DND-41 (cell line): ENCODE measurements at regions not wholly inside any gene's neighbourhood (a gene's known extent, or its start where the extent isn't known, plus 50 kb on each side); places are given as distances from the start of the nearest gene placed in this dataset.

Experiments used
- ATAC-seq: fragments of 200-7000 bp; cut with Tn5 transposase; 3 replicates; pipeline ENCODE4 v1.9.1; 2021; ENCODE audit warnings: low read depth; ENCODE audit not compliant: insufficient read depth
- DNase-seq: peaks from one replicate; pipeline ENCODE4 v3.0.0-alpha.2; 2020
- H2AFZ ChIP-seq: 2 replicates; pipeline ENCODE4 v1.6.0; 2012; ENCODE audit warnings: low read depth, low read length
- H3K27ac ChIP-seq: 2 replicates; pipeline ENCODE4 v1.5.1; 2012; ENCODE audit warnings: low read length, inconsistent platforms
- H3K27me3 ChIP-seq: fragments of 200-600 bp; sonication (generic); 2 replicates; pipeline ENCODE4 v1.6.0; 2012; ENCODE audit warnings: low read length, mild to moderate bottlenecking, inconsistent platforms; ENCODE audit not compliant: insufficient read depth, poor library complexity
- H3K36me3 ChIP-seq: 2 replicates; pipeline ENCODE4 v1.5.1; 2012; ENCODE audit warnings: low read length, inconsistent platforms; ENCODE audit not compliant: insufficient read depth
- H3K4me1 ChIP-seq: 2 replicates; pipeline ENCODE4 v1.5.1; 2012; ENCODE audit warnings: mild to moderate bottlenecking, low read length; ENCODE audit not compliant: insufficient read depth
- H3K4me2 ChIP-seq: 2 replicates; pipeline ENCODE4 v1.6.0; 2012; ENCODE audit warnings: mild to moderate bottlenecking, moderate library complexity, low read length, inconsistent platforms; ENCODE audit not compliant: insufficient read depth
- H3K4me3 ChIP-seq, 2 experiments: fragments of 200-600 bp in 1 of 2; shearing (Covaris generic) in 1 of 2; 2 replicates each; pipeline ENCODE4 v1.5.1; 2012 to 2016; ENCODE audit warnings: inconsistent platforms in 2 of 2, low read length in 2 of 2, mild to moderate bottlenecking in 2 of 2, low read depth in 1 of 2, moderate library complexity in 1 of 2
- H3K79me2 ChIP-seq: 2 replicates; pipeline ENCODE4 v1.6.0; 2012; ENCODE audit warnings: low read length, inconsistent platforms; ENCODE audit not compliant: insufficient read depth
- H3K9ac ChIP-seq: 2 replicates; pipeline ENCODE4 v1.6.0; 2012; ENCODE audit warnings: low read depth, mild to moderate bottlenecking, inconsistent platforms, low read length, moderate library complexity
- H3K9me3 ChIP-seq: 2 replicates; pipeline ENCODE4 v1.5.1; 2012; ENCODE audit warnings: low read length, moderate library complexity, mild to moderate bottlenecking, inconsistent platforms; ENCODE audit not compliant: insufficient read depth, severe bottlenecking
- H4K20me1 ChIP-seq: 2 replicates; pipeline ENCODE4 v1.6.0; 2012; ENCODE audit warnings: low read length; ENCODE audit not compliant: insufficient read depth
- CTCF ChIP-seq: IDR thresholded peaks from 2 replicates; pipeline ENCODE4 v1.5.1; 2012; ENCODE audit warnings: borderline replicate concordance, low read length, moderate library complexity, mild to moderate bottlenecking; ENCODE audit not compliant: poor library complexity, severe bottlenecking; ENCODE audit errors: extremely low read depth
- EZH2 ChIP-seq: IDR thresholded peaks from 3 replicates; pipeline ENCODE4 v1.6.1; 2012; ENCODE audit warnings: borderline replicate concordance, low read depth, mild to moderate bottlenecking, moderate library complexity, low read length, inconsistent platforms; ENCODE audit not compliant: severe bottlenecking

DNA sequence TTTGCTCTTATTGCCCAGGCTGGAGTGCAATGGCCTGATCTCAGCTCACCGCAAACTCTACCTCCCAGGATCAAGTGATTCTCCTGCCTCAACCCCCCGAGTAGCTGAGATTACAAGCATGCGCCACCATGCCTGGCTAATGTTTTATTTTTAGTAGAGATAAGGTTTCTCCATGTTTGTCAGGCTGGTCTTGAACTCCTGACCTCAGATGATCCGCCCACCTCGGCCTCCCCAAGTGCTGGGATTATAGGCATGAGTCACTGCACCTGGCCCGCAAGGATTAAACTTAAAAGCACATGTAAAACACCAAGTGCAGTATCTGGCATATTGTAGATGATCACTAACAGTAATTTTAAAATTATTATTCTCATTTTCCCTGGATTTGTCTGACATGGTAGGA lies 72.9 kb downstream of the C1QL2 start:
- H3K4me1 ChIP-seq: no peaks in the 10 kb centered on the region
- ATAC-seq: no peak
- no peak overlapping the region for H2AFZ ChIP-seq
- H3K27me3 ChIP-seq: no peaks in the 10 kb centered on the region
- no peak for DNase-seq
- no peaks in the 10 kb centered on the region for H4K20me1 ChIP-seq
- H3K4me3 ChIP-seq: no peak overlapping the region
- no peak overlapping the region for H3K27ac ChIP-seq
- H3K79me2 ChIP-seq: no peaks in the 10 kb centered on the region
- no peak overlapping the region for H3K9ac ChIP-seq
- no peaks in the 10 kb centered on the region for H3K36me3 ChIP-seq
- TF ChIP-seq CTCF (no peak), EZH2 (no peak)
- no peak overlapping the region for H3K4me2 ChIP-seq
- no peaks in the 10 kb centered on the region for H3K9me3 ChIP-seq

- ATAC-seq (no peak), DNase-seq (no peak)
- H3K9me3 ChIP-seq: no peaks in the 10 kb centered on the region
- H3K36me3 ChIP-seq: no peaks in the 10 kb centered on the region
- H4K20me1 ChIP-seq: no peaks in the 10 kb centered on the region
- H3K27ac ChIP-seq: no peak overlapping the region
- H2AFZ ChIP-seq: no peak overlapping the region
- H3K4me1 ChIP-seq: no peaks in the 10 kb centered on the region
- H3K9ac ChIP-seq: no peak overlapping the region
- no peak overlapping the region for H3K4me3 ChIP-seq
- no peak overlapping the region for H3K4me2 ChIP-seq
- H3K79me2 ChIP-seq: no peaks in the 10 kb centered on the region
- H3K27me3 ChIP-seq: no peaks in the 10 kb centered on the region
- TF ChIP-seq CTCF: no peak
- TF ChIP-seq EZH2: no peak
Measured at GRCh38 chr2:119083416-119083815, 75.1 kb downstream of the C1QL2 start.

DNA sequence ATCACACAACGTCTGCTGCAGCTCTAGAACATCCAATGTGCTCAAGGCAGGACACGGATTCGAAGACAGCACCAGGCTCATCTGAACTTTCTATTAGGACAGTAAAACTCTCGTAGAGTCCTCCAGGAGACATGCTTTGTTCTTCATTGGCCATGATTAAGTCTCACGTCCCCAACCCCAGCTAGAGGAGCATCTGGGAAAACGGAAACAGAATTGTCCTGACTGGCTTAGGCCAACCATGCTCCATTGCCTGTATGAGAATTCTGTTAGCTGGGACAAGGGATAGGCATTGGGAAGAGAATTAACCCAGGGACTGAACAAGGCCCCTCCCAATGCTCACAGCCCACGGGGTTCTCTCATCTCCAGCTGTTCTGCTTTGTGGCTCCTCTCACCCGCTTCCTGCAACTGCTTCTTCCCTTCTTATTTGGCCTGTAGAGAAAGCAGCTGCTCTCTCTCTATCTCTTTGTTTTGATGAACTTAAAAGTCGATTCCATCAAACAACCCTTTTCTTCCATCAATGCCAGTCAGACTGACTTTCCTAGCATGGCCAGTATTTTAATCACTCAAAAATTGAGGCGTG lies 75.6 kb downstream of the C1QL2 start:
- H3K9me3 ChIP-seq: no peaks in the 10 kb centered on the region
- no peak for ATAC-seq
- no peaks in the 10 kb centered on the region for H3K36me3 ChIP-seq
- H3K27me3 ChIP-seq: no peaks in the 10 kb centered on the region
- no peak overlapping the region for H3K9ac ChIP-seq
- H3K27ac ChIP-seq: no peak overlapping the region
- H3K79me2 ChIP-seq: no peaks in the 10 kb centered on the region
- no peak overlapping the region for H3K4me3 ChIP-seq
- H3K4me1 ChIP-seq: no peaks in the 10 kb centered on the region
- TF ChIP-seq EZH2: no peak
- no peak for TF ChIP-seq CTCF
- no peak overlapping the region for H3K4me2 ChIP-seq
- no peaks in the 10 kb centered on the region for H4K20me1 ChIP-seq
- no peak for DNase-seq
- no peak overlapping the region for H2AFZ ChIP-seq

GRCh38 chr2:119078796-119079195 lies 79.8 kb downstream of the C1QL2 start:
- Histone ChIP-seq H4K20me1 (no peaks in the 10 kb centered on the region), H3K79me2 (no peaks in the 10 kb centered on the region), H3K9me3 (no peaks in the 10 kb centered on the region), H3K36me3 (no peaks in the 10 kb centered on the region), H3K9ac (no peak overlapping the region), H2AFZ (no peak overlapping the region), H3K4me2 (no peak overlapping the region), H3K4me3 (no peak overlapping the region), H3K27me3 (no peaks in the 10 kb centered on the region), H3K27ac (no peak overlapping the region), H3K4me1 (no peaks in the 10 kb centered on the region)
- ATAC-seq (no peak), DNase-seq (no peak)
- TF ChIP-seq CTCF: no peak
- TF ChIP-seq EZH2: no peak
